ENCODE measurements at regions not wholly inside any gene's neighbourhood (a gene's known extent, or its start where the extent isn't known, plus 50 kb on each side); places are given as distances from the start of the nearest gene placed in this dataset.
"Not testable (repeated sequence)": the region's sequence is repeated elsewhere in the genome, so short reads cannot be mapped to it uniquely, and the experiment has no call there.

- no peaks in the 10 kb centered on the region for H4K20me1 ChIP-seq (ENCODE audit: insufficient read depth, low read length)
- H3K9me3 ChIP-seq (ENCODE audit: low read length): no peaks in the 10 kb centered on the region
- H3K4me3 ChIP-seq (ENCODE audit: low read depth, low read length, poor library complexity, severe bottlenecking): no peak overlapping the region
- BruUV-seq (replicated peaks): no TSS peak
- H3K4me1 ChIP-seq (ENCODE audit: insufficient read depth, low read length, poor library complexity, severe bottlenecking): no peaks in the 10 kb centered on the region
- H3K9me2 ChIP-seq (ENCODE audit: insufficient read depth, low read length): no peaks in the 10 kb centered on the region
- DNase-seq (ENCODE audit: low spot score): no peak
- no peaks in the 10 kb centered on the region for H3K79me2 ChIP-seq (ENCODE audit: insufficient read depth, low read depth, low read length)
- no peaks in the 10 kb centered on the region for H3K36me3 ChIP-seq (ENCODE audit: insufficient read depth, low read length)
- intact Hi-C loops (cut with micrococcal nuclease; ENCODE audit: unreplicated experiment): no loop called here
- H2AFZ ChIP-seq (ENCODE audit: low read length): no peak overlapping the region
- ChIA-PET POLR2A (no interaction called here), CTCF (ENCODE audit: unreplicated experiment) (no interaction called here)
- H3K4me2 ChIP-seq (ENCODE audit: low read length): no peak overlapping the region
- H3K27ac ChIP-seq (ENCODE audit: low read depth, low read length, poor library complexity, severe bottlenecking): no peak overlapping the region
- no peak for TF ChIP-seq CTCF (conservative IDR thresholded peaks at IDR 0.05; ENCODE audit: low read length)
- TF ChIP-seq EZH2phosphoT487 (IDR thresholded peaks at IDR 0.05; ENCODE audit: borderline replicate concordance, low read depth, low read length): no peak
Observed at GRCh38 chr1:104329278-104329677, 579.6 kb downstream of the AMY1C start.

GRCh38 chr1:104331763-104332162 is 582.1 kb downstream of the AMY1C start:
- TF ChIP-seq EZH2phosphoT487 (IDR thresholded peaks at IDR 0.05; ENCODE audit: borderline replicate concordance, low read depth, low read length): no peak
- TF ChIP-seq CTCF (conservative IDR thresholded peaks at IDR 0.05; ENCODE audit: low read length): no peak
- no peaks in the 10 kb centered on the region for H4K20me1 ChIP-seq (ENCODE audit: insufficient read depth, low read length)
- no peak for DNase-seq (ENCODE audit: low spot score)
- H3K79me2 ChIP-seq (ENCODE audit: insufficient read depth, low read depth, low read length): no peaks in the 10 kb centered on the region
- no peaks in the 10 kb centered on the region for H3K36me3 ChIP-seq (ENCODE audit: insufficient read depth, low read length)
- intact Hi-C loops (cut with micrococcal nuclease; ENCODE audit: unreplicated experiment): no loop called here
- H3K4me2 ChIP-seq (ENCODE audit: low read length): no peak overlapping the region
- H3K4me1 ChIP-seq (ENCODE audit: insufficient read depth, low read length, poor library complexity, severe bottlenecking): no peaks in the 10 kb centered on the region
- no peaks in the 10 kb centered on the region for H3K9me3 ChIP-seq (ENCODE audit: low read length)
- CTCF ChIA-PET (ENCODE audit: unreplicated experiment): no interaction called here
- H3K9me2 ChIP-seq (ENCODE audit: insufficient read depth, low read length): no peaks in the 10 kb centered on the region
- no peak overlapping the region for H3K27ac ChIP-seq (ENCODE audit: low read depth, low read length, poor library complexity, severe bottlenecking)
- H3K4me3 ChIP-seq (ENCODE audit: low read depth, low read length, poor library complexity, severe bottlenecking): no peak overlapping the region
- no peak overlapping the region for H2AFZ ChIP-seq (ENCODE audit: low read length)
- BruUV-seq (replicated peaks): no TSS peak
- POLR2A ChIA-PET: no interaction called here

GRCh38 chr1:104337927-104338326 is 588.2 kb downstream of the AMY1C start:
- POLR2A ChIA-PET; H3K9me3 ChIP-seq (ENCODE audit: low read length); BruUV-seq (replicated peaks); DNase-seq (ENCODE audit: low spot score); H3K27ac ChIP-seq (ENCODE audit: low read depth, low read length, poor library complexity, severe bottlenecking); H4K20me1 ChIP-seq (ENCODE audit: insufficient read depth, low read length); H3K4me2 ChIP-seq (ENCODE audit: low read length); CTCF ChIA-PET (ENCODE audit: unreplicated experiment); H3K4me3 ChIP-seq (ENCODE audit: low read depth, low read length, poor library complexity, severe bottlenecking); H2AFZ ChIP-seq (ENCODE audit: low read length); H3K36me3 ChIP-seq (ENCODE audit: insufficient read depth, low read length); intact Hi-C loops (cut with micrococcal nuclease; ENCODE audit: unreplicated experiment); H3K4me1 ChIP-seq (ENCODE audit: insufficient read depth, low read length, poor library complexity, severe bottlenecking); H3K9me2 ChIP-seq (ENCODE audit: insufficient read depth, low read length); H3K79me2 ChIP-seq (ENCODE audit: insufficient read depth, low read depth, low read length): not testable (repeated sequence)

Data from OCI-LY7 (cell line).